Activated CD8-positive, alpha-beta memory T cell treated with anti-CD3 and anti-CD28 coated beads, Interleukin-2, amount 10 ng/mL, durations not matched to agents 7 days and 5 days (primary cell): ENCODE measurements at regions not wholly inside any gene's neighbourhood (a gene's known extent, or its start where the extent isn't known, plus 50 kb on each side); places are given as distances from the start of the nearest gene placed in this dataset.

Source experiments
- ATAC-seq: fragments of 150-1000 bp; cut with Tn5 transposase; one replicate; pipeline ENCODE4 v1.10.0; 2021; ENCODE audit warnings: moderate library complexity
- CTCF ChIA-PET: fragments of 350-600 bp; sonication (Branson Sonifier 250); formaldehyde crosslinking; loops from one replicate; lab custom pipeline; 2021; ENCODE audit warnings: antibody characterized with exemption; lab: Charles Lee
- DNase-seq: peaks from one replicate; pipeline ENCODE4 v3.0.0-alpha.2; 2020
- H3K27ac Mint-ChIP-seq: one replicate; pipeline ENCODE4 v1.8.0; 2021; ENCODE audit warnings: mild to moderate bottlenecking, mixed read lengths
- H3K27me3 Mint-ChIP-seq: one replicate; pipeline ENCODE4 v1.8.0; 2021; ENCODE audit warnings: mixed read lengths
- H3K36me3 Mint-ChIP-seq: one replicate; pipeline ENCODE4 v1.8.0; 2021; ENCODE audit warnings: mild to moderate bottlenecking, mixed read lengths
- H3K4me1 Mint-ChIP-seq: one replicate; pipeline ENCODE4 v1.8.0; 2021; ENCODE audit warnings: mixed read lengths
- H3K4me3 Mint-ChIP-seq: one replicate; pipeline ENCODE4 v1.8.0; 2021; ENCODE audit warnings: mild to moderate bottlenecking, moderate library complexity, mixed read lengths
- H3K9me3 Mint-ChIP-seq: one replicate; pipeline ENCODE4 v1.8.0; 2022; ENCODE audit warnings: low read depth, mixed read lengths

GRCh38 chr15:48001393-48002039 is 119.3 kb upstream of the SLC24A5 start:
- no peaks in the 10 kb centered on the region for H3K9me3 Mint-ChIP-seq
- H3K36me3 Mint-ChIP-seq: no peaks in the 10 kb centered on the region
- CTCF ChIA-PET: no interaction called here
- no peak for ATAC-seq
- H3K27me3 Mint-ChIP-seq: no peaks in the 10 kb centered on the region
- H3K4me1 Mint-ChIP-seq: no peaks in the 10 kb centered on the region
- no peak overlapping the region for H3K4me3 Mint-ChIP-seq
- no peak overlapping the region for H3K27ac Mint-ChIP-seq
- DNase-seq: no peak

DNA sequence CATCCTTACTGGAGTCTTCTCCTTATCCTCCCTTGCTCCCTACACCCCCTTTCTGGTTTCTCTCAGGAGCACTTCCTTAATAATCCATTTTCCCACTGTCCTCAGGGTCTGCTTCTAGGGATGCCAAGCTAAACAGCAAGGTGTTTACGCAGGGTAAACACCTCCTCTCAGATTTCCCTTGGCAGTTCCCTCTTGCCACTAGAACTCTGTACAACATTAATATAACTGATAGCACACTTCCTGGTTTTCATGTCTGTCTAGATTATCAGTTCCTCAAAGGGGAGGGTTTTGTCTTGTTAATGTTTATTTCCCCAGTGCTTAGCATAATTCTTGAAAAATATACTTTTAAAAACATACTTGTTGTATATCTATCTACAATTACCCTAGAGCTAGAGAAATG is 118.0 kb upstream of the SLC24A5 start:
- no peaks in the 10 kb centered on the region for H3K27me3 Mint-ChIP-seq
- no peaks in the 10 kb centered on the region for H3K9me3 Mint-ChIP-seq
- no peak for ATAC-seq
- CTCF ChIA-PET: no interaction called here
- no peak for DNase-seq
- H3K36me3 Mint-ChIP-seq: no peaks in the 10 kb centered on the region
- H3K27ac Mint-ChIP-seq: no peak overlapping the region
- no peak overlapping the region for H3K4me3 Mint-ChIP-seq
- no peaks in the 10 kb centered on the region for H3K4me1 Mint-ChIP-seq

- no peaks in the 10 kb centered on the region for H3K9me3 Mint-ChIP-seq
- no peak overlapping the region for H3K27ac Mint-ChIP-seq
- CTCF ChIA-PET: no interaction called here
- no peak overlapping the region for H3K4me3 Mint-ChIP-seq
- H3K4me1 Mint-ChIP-seq: no peaks in the 10 kb centered on the region
- DNase-seq: no peak
- H3K36me3 Mint-ChIP-seq: no peaks in the 10 kb centered on the region
- no peak for ATAC-seq
- H3K27me3 Mint-ChIP-seq: no peaks in the 10 kb centered on the region
These were observed 117.3 kb upstream of the SLC24A5 start for GRCh38 chr15:48003441-48003840.

DNA sequence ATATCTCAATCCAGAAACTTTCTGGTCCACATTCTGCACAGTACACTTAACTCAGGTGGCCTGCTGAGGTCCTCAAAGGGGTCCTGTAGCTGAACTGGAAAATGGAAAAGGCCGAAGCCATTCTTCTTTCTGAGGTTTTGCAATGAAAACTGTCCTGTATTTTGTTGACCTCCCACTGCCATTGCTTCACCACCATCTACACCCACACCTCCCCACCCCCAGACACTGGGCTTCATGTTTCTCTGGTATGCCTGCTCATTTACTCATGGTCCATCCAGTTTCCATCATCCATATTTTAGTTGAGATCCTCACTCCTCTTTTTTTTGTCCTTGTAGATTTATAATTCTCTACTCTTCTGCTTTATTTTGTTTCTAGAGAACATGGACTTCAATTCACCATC is 115.7 kb upstream of the SLC24A5 start:
- H3K27ac Mint-ChIP-seq: no peak overlapping the region
- no peaks in the 10 kb centered on the region for H3K9me3 Mint-ChIP-seq
- CTCF ChIA-PET: no interaction called here
- no peaks in the 10 kb centered on the region for H3K4me1 Mint-ChIP-seq
- H3K36me3 Mint-ChIP-seq: no peaks in the 10 kb centered on the region
- H3K27me3 Mint-ChIP-seq: no peaks in the 10 kb centered on the region
- ATAC-seq (no peak), DNase-seq (no peak)
- H3K4me3 Mint-ChIP-seq: no peak overlapping the region

- DNase-seq (no peak), ATAC-seq (no peak)
- H3K4me1 Mint-ChIP-seq: no peaks in the 10 kb centered on the region
- no peak overlapping the region for H3K27ac Mint-ChIP-seq
- H3K27me3 Mint-ChIP-seq: no peaks in the 10 kb centered on the region
- H3K36me3 Mint-ChIP-seq: no peaks in the 10 kb centered on the region
- CTCF ChIA-PET: no interaction called here
- no peaks in the 10 kb centered on the region for H3K9me3 Mint-ChIP-seq
- no peak overlapping the region for H3K4me3 Mint-ChIP-seq
These were observed 114.7 kb upstream of the SLC24A5 start for GRCh38 chr15:48006031-48006511.

- no peak for ATAC-seq
- Mint-ChIP-seq H3K27ac (no peak overlapping the region), H3K4me1 (no peaks in the 10 kb centered on the region), H3K36me3 (no peaks in the 10 kb centered on the region), H3K9me3 (no peaks in the 10 kb centered on the region), H3K27me3 (no peaks in the 10 kb centered on the region), H3K4me3 (no peak overlapping the region)
- CTCF ChIA-PET: interaction anchor here (0.5 kb wide), 1 partner anchor 109 kb away, joined by 3 read pairs; no protein-coding TSS in a partner anchor
- no peak for DNase-seq
These were observed 110.5 kb upstream of the SLC24A5 start for GRCh38 chr15:48010316-48010715.

DNA sequence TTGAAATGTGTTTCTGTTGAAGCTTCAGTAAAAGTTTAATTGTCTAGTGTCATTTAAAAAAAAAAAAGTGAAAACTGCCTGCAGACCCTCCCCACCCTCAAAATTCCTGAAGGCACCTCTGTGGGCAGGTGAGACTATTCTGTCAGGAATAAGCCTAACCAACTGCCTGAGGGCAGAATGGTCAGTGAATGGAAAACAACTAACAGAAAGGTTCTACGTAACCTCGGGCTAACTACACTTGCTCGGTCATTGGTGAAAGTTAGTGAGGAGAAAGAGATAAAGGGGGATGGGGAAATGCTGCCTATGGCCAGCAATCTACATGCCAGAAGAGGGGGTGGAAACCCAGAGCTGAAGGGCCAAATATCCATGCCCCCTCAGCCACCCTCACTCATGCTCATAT is 108.6 kb upstream of the SLC24A5 start:
- Mint-ChIP-seq H3K27ac (no peak overlapping the region), H3K36me3 (no peaks in the 10 kb centered on the region), H3K4me3 (no peak overlapping the region), H3K27me3 (no peaks in the 10 kb centered on the region), H3K9me3 (no peaks in the 10 kb centered on the region), H3K4me1 (no peaks in the 10 kb centered on the region)
- DNase-seq (no peak), ATAC-seq (no peak)
- CTCF ChIA-PET: no interaction called here

- no peaks in the 10 kb centered on the region for H3K4me1 Mint-ChIP-seq
- no peaks in the 10 kb centered on the region for H3K27me3 Mint-ChIP-seq
- ATAC-seq (no peak), DNase-seq (no peak)
- H3K27ac Mint-ChIP-seq: no peak overlapping the region
- no peak overlapping the region for H3K4me3 Mint-ChIP-seq
- H3K36me3 Mint-ChIP-seq: no peaks in the 10 kb centered on the region
- no peaks in the 10 kb centered on the region for H3K9me3 Mint-ChIP-seq
- CTCF ChIA-PET: no interaction called here
These were observed 103.9 kb upstream of the SLC24A5 start for GRCh38 chr15:48016865-48017264.

DNA sequence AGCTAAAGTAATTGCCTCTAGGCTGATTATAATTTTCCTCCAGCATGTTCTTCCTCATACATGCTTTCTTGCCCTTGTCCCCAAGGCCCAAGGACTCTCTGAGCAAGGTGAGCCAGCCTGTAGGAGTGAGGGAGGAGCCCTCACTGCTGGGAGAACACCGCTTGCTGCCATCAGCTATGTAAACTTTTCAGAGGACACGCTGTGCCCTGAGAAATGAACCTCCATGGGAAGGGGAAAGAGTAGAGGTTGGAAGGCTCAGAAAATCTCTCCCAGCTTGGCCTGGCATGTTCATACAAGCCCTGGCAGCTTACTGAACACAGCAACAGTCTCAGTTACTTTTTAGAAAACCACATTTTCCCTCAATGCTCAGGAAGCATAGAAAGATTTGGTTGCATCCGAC is 103.0 kb upstream of the SLC24A5 start:
- Mint-ChIP-seq H3K9me3 (no peaks in the 10 kb centered on the region), H3K27me3 (no peaks in the 10 kb centered on the region), H3K4me3 (no peak overlapping the region), H3K27ac (no peak overlapping the region), H3K36me3 (no peaks in the 10 kb centered on the region), H3K4me1 (no peaks in the 10 kb centered on the region)
- ATAC-seq: no peak
- CTCF ChIA-PET: no interaction called here
- DNase-seq: no peak

DNA sequence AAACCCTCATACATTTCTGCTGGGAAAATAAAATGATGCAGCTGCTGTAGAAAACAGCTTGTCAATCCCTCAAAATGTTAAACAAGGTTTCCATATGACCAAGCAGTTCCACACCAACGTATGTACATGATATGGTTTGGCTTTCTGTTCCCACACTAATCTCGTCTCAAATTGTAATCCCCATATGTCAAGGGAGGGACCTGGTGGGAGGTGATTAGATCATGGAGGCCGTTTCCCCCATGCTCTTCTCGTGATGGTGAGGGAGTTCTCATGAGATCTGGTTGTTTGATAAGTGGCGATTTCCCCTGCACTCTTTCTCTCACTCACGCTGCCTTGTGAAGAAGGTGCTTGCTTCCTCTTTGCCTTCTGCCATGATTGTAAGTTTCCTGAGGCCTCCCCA is 100.6 kb upstream of the SLC24A5 start:
- Mint-ChIP-seq H3K27me3 (no peaks in the 10 kb centered on the region), H3K4me1 (no peaks in the 10 kb centered on the region), H3K9me3 (no peaks in the 10 kb centered on the region), H3K27ac (no peak overlapping the region), H3K4me3 (no peak overlapping the region), H3K36me3 (no peaks in the 10 kb centered on the region)
- DNase-seq (no peak), ATAC-seq (no peak)
- CTCF ChIA-PET: no interaction called here

DNA sequence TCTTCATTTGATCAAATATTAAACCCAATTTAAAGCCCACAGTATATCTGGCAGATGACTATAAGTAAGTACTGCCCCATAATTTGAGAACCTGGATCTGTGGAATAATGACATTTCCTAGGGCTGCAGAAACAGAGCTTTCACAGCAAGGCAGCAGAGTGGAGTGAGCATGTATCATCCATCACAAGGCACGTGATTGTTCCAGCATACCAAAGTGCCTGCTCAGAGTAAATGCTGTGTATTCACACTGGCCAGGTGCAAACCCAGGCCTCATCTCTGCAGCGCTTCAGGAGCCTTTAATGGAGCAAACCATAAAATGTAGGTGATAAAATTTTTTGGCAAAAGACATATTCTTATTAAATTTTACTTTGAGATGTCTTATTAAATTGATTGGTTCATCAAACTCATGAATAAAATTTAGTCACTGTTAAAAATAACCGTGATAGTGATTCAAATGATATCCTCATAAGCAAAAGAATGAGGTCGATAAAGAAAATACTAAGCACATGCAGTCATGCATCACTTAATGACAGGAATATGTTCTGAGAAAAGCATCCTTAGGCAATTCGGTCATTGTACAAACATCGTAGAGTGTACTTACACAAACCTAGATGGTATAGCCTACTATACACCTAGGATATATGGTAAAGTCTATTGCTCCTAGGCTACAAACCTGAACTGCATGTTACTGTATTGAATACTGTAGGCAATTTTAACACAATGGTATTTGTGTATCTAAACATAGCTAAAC is 99.3 kb upstream of the SLC24A5 start:
- no peaks in the 10 kb centered on the region for H3K36me3 Mint-ChIP-seq
- no peaks in the 10 kb centered on the region for H3K4me1 Mint-ChIP-seq
- no peak overlapping the region for H3K4me3 Mint-ChIP-seq
- no peaks in the 10 kb centered on the region for H3K27me3 Mint-ChIP-seq
- ATAC-seq: no peak
- CTCF ChIA-PET: no interaction called here
- H3K27ac Mint-ChIP-seq: no peak overlapping the region
- no peak for DNase-seq
- no peaks in the 10 kb centered on the region for H3K9me3 Mint-ChIP-seq

GRCh38 chr15:48025118-48025517 is 95.7 kb upstream of the SLC24A5 start:
- CTCF ChIA-PET: no interaction called here
- H3K27me3 Mint-ChIP-seq: no peaks in the 10 kb centered on the region
- no peak overlapping the region for H3K27ac Mint-ChIP-seq
- no peak overlapping the region for H3K4me3 Mint-ChIP-seq
- no peaks in the 10 kb centered on the region for H3K9me3 Mint-ChIP-seq
- DNase-seq (no peak), ATAC-seq (no peak)
- no peaks in the 10 kb centered on the region for H3K4me1 Mint-ChIP-seq
- no peaks in the 10 kb centered on the region for H3K36me3 Mint-ChIP-seq

DNA sequence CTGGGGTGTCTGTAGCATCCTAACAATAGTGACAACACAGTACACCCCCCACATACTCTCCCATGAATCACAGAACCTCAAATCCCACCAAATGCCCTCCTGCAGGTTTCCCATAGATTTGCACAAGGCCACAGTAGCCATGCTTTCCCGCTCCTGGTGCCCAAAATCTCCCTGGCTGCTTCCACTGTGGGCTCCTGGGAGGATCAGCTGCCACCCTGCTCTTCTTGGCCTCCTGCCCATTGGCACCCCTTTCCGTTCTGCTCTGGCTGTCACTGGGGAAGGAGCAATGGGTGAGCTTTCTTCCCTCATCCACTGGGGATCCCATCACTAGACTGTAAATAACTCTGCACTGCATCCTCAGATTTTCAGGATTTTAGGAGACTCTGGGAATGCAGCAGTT is 92.1 kb upstream of the SLC24A5 start:
- H3K4me3 Mint-ChIP-seq: no peak overlapping the region
- no peak overlapping the region for H3K27ac Mint-ChIP-seq
- H3K27me3 Mint-ChIP-seq: peaks cover 2% of the 10 kb centered on the region
- no peaks in the 10 kb centered on the region for H3K36me3 Mint-ChIP-seq
- CTCF ChIA-PET: no interaction called here
- DNase-seq (no peak), ATAC-seq (no peak)
- H3K9me3 Mint-ChIP-seq: no peaks in the 10 kb centered on the region
- H3K4me1 Mint-ChIP-seq: no peaks in the 10 kb centered on the region

DNA sequence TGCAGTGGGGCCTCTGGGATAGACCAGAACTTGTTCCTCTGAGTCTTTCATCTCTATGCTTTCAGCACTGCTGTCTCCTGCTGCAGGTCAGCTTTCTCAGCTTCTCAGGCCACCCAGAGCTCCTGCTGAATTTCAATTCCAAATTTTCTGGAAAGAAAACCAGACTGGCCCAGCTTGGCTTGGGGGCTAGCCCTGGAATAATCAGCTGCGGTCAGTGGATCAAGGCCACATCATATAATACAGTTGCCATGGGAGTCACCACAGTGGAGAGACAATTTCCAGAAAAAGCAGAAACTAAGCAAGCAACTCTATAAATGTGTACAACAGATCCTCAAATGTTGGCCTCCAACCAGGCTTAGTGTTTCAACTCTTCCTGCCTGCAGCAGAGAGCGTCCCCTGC is 91.1 kb upstream of the SLC24A5 start:
- H3K9me3 Mint-ChIP-seq: no peaks in the 10 kb centered on the region
- no peaks in the 10 kb centered on the region for H3K4me1 Mint-ChIP-seq
- no peaks in the 10 kb centered on the region for H3K36me3 Mint-ChIP-seq
- DNase-seq: no peak
- no peak overlapping the region for H3K27ac Mint-ChIP-seq
- no peak overlapping the region for H3K4me3 Mint-ChIP-seq
- CTCF ChIA-PET: no interaction called here
- no peak for ATAC-seq
- peaks cover 2% of the 10 kb centered on the region for H3K27me3 Mint-ChIP-seq
